H1 (cell line): ENCODE measurements at regions not wholly inside any gene's neighbourhood (a gene's known extent, or its start where the extent isn't known, plus 50 kb on each side); places are given as distances from the start of the nearest gene placed in this dataset.

ENCODE experiments used
- CTCF ChIA-PET: fragments of 300-600 bp; sonication (Branson Sonifier 250); formaldehyde crosslinking; loops from one replicate; lab custom pipeline; 2021; ENCODE audit not compliant: partially characterized antibody; lab: Charles Lee
- POLR2A ChIA-PET: fragments of 300-600 bp; sonication (Branson Sonifier 250); formaldehyde crosslinking; loops from one replicate; lab custom pipeline; 2021; ENCODE audit warnings: inconsistent platforms; ENCODE audit not compliant: partially characterized antibody; lab: Charles Lee
- DNase-seq, 2 experiments: peaks; one replicate each; pipeline versions ENCODE4 v3.0.0 to v3.0.0-alpha.2; 2010 to 2022; ENCODE audit warnings: low spot score in 2 of 2, low read depth in 1 of 2, mixed read lengths in 1 of 2
- FAIRE-seq: peaks from 2 replicates; lab custom pipeline; 2011; peaks lifted over from hg19 to GRCh38; lab: Jason Lieb, UNC
- H2AFZ ChIP-seq: 2 replicates; pipeline ENCODE4 v1.8.1; 2012; ENCODE audit warnings: low read length, inconsistent platforms
- H2AK5ac ChIP-seq: 2 replicates; pipeline ENCODE4 v1.6.1; 2013; ENCODE audit warnings: low read depth, low read length
- H2BK120ac ChIP-seq: replicated peaks from 2 replicates; pipeline ENCODE3; 2013; ENCODE audit warnings: low read depth, low read length, inconsistent platforms
- H2BK12ac ChIP-seq: 2 replicates; pipeline ENCODE4 v1.6.1; 2013; ENCODE audit warnings: low read depth, low read length
- H2BK15ac ChIP-seq: 2 replicates; pipeline ENCODE4 v1.6.1; 2013; ENCODE audit warnings: low read length
- H2BK20ac ChIP-seq: 2 replicates; pipeline ENCODE4 v1.6.1; 2013; ENCODE audit warnings: low read length
- H2BK5ac ChIP-seq: 2 replicates; pipeline ENCODE4 v1.6.1; 2013; ENCODE audit warnings: low read depth, low read length
- H3K14ac ChIP-seq: 2 replicates; pipeline ENCODE4 v1.6.1; 2013; ENCODE audit warnings: inconsistent platforms; ENCODE audit not compliant: insufficient read length
- H3K18ac ChIP-seq: 2 replicates; pipeline ENCODE4 v1.6.1; 2013; ENCODE audit warnings: low read length; ENCODE audit errors: extremely low read depth
- H3K23ac ChIP-seq: 2 replicates; pipeline ENCODE4 v1.6.1; 2013; ENCODE audit warnings: inconsistent platforms; ENCODE audit not compliant: insufficient read length
- H3K23me2 ChIP-seq: 2 replicates; pipeline ENCODE4 v1.6.1; 2013; ENCODE audit warnings: low read depth, low read length
- H3K27ac ChIP-seq: 2 replicates; pipeline ENCODE4 v1.6.1; 2011; ENCODE audit warnings: low read depth, low read length, inconsistent platforms
- H3K27me3 ChIP-seq, 4 experiments: replicated peaks in 1 of 4; 1 replicate in 1 of 4; 2 replicates in 3 of 4; pipeline versions ENCODE4 v1.6.1 to v1.8.1; 2011 to 2013; ENCODE audit warnings: low read length in 3 of 4, mild to moderate bottlenecking in 3 of 4, inconsistent platforms in 2 of 4, mixed read lengths in 2 of 4, moderate library complexity in 1 of 4; ENCODE audit not compliant: control insufficient read depth in 3 of 4, insufficient read depth in 3 of 4; ENCODE audit errors: extremely low read depth in 1 of 4
- H3K36me3 ChIP-seq, 4 experiments: 2 replicates each; pipeline versions ENCODE4 v1.6.1 to v1.8.1; 2011 to 2013; ENCODE audit warnings: mild to moderate bottlenecking in 4 of 4, low read length in 3 of 4, moderate library complexity in 2 of 4, control low read depth in 1 of 4, inconsistent platforms in 1 of 4; ENCODE audit not compliant: insufficient read depth in 4 of 4, control insufficient read depth in 2 of 4
- H3K4ac ChIP-seq: replicated peaks from 2 replicates; pipeline ENCODE3; 2013; ENCODE audit warnings: low read length, low read depth, mixed read lengths, inconsistent platforms; ENCODE audit not compliant: insufficient read length
- H3K4me1 ChIP-seq, 4 experiments: replicated peaks in 1 of 4; 1 replicate in 1 of 4; 2 replicates in 3 of 4; pipeline versions ENCODE4 v1.6.1 to v1.8.1; 2011 to 2013; ENCODE audit warnings: low read length in 3 of 4, inconsistent platforms in 2 of 4, mixed read lengths in 1 of 4; ENCODE audit not compliant: insufficient read depth in 4 of 4, control insufficient read depth in 3 of 4
- H3K4me2 ChIP-seq, 2 experiments: 2 replicates each; pipeline versions ENCODE4 v1.6.1 to v1.8.1; 2011 to 2013; ENCODE audit warnings: low read depth in 2 of 2, low read length in 2 of 2, control low read depth in 1 of 2, inconsistent platforms in 1 of 2, mild to moderate bottlenecking in 1 of 2; ENCODE audit not compliant: insufficient read depth in 1 of 2
- H3K4me3 ChIP-seq, 4 experiments: fragments of 200-600, 300-600 bp in 1 of 4; sonication (generic), shearing (Covaris generic), sonication (Bioruptor Twin) in 1 of 4; 2 replicates each; pipeline versions ENCODE4 v1.5.1 to v1.8.1; 2011 to 2016; ENCODE audit warnings: low read length in 4 of 4, low read depth in 3 of 4, control low read depth in 2 of 4, inconsistent platforms in 2 of 4, mild to moderate bottlenecking in 2 of 4, mixed read lengths in 1 of 4, moderate library complexity in 1 of 4; ENCODE audit not compliant: insufficient read depth in 2 of 4; ENCODE audit errors: extremely low read depth in 1 of 4
- H3K56ac ChIP-seq: replicated peaks from 2 replicates; pipeline ENCODE3; 2013; ENCODE audit warnings: low read depth, mild to moderate bottlenecking, mixed read lengths, low read length, inconsistent platforms; ENCODE audit not compliant: insufficient read length
- H3K79me1 ChIP-seq: 2 replicates; pipeline ENCODE4 v1.6.1; 2013; ENCODE audit warnings: low read depth, low read length, control low read depth
- H3K79me2 ChIP-seq, 2 experiments: 2 replicates each; pipeline versions ENCODE4 v1.6.1 to v1.8.1; 2012 to 2013; ENCODE audit warnings: low read length in 2 of 2, mild to moderate bottlenecking in 2 of 2, inconsistent platforms in 1 of 2; ENCODE audit not compliant: insufficient read depth in 2 of 2, control insufficient read depth in 1 of 2
- H3K9ac ChIP-seq, 4 experiments: replicated peaks in 1 of 4; 1 replicate in 1 of 4; 2 replicates in 3 of 4; pipeline versions ENCODE4 v1.6.1 to v1.8.1; 2011 to 2013; ENCODE audit warnings: low read depth in 3 of 4, low read length in 3 of 4, control low read depth in 2 of 4, mild to moderate bottlenecking in 2 of 4, moderate library complexity in 2 of 4, inconsistent platforms in 1 of 4; ENCODE audit errors: extremely low read depth in 1 of 4
- H3K9me3 ChIP-seq, 2 experiments: 2 replicates each; pipeline versions ENCODE4 v1.6.1 to v1.8.1; 2012 to 2013; ENCODE audit warnings: mild to moderate bottlenecking in 2 of 2, moderate library complexity in 2 of 2, control low read depth in 1 of 2, inconsistent platforms in 1 of 2, low read depth in 1 of 2, low read length in 1 of 2, mixed read lengths in 1 of 2; ENCODE audit not compliant: insufficient read depth in 2 of 2
- H4K20me1 ChIP-seq, 2 experiments: replicated peaks in 1 of 2; 2 replicates each; pipeline versions ENCODE3 to v1.8.1; 2011 to 2013; ENCODE audit warnings: inconsistent platforms in 2 of 2, low read length in 2 of 2, mild to moderate bottlenecking in 1 of 2; ENCODE audit not compliant: insufficient read depth in 2 of 2, control insufficient read depth in 1 of 2
- H4K5ac ChIP-seq: 2 replicates; pipeline ENCODE4 v1.6.1; 2013; ENCODE audit warnings: low read length, low read depth, mixed read lengths, inconsistent platforms; ENCODE audit not compliant: insufficient read length
- H4K8ac ChIP-seq: 2 replicates; pipeline ENCODE4 v1.8.0; 2013; ENCODE audit warnings: mild to moderate bottlenecking, moderate library complexity, low read length, inconsistent platforms; ENCODE audit not compliant: insufficient read depth; ENCODE audit errors: extremely low read depth
- H4K91ac ChIP-seq: replicated peaks from 2 replicates; pipeline ENCODE3; 2013; ENCODE audit warnings: low read length, mixed read lengths, inconsistent platforms; ENCODE audit not compliant: insufficient read length
- CBX5 ChIP-seq: fragments of 300-800, 300-1000 bp; sonication (generic); IDR thresholded peaks from 2 replicates; pipeline ENCODE4 v1.7.1; 2016; ENCODE audit warnings: antibody characterized with exemption, low read length, low read depth
- TF ChIP-seq, protein P1 (sequence below): fragments of 300-600 bp; sonication (generic); IDR thresholded peaks from 2 replicates; pipeline ENCODE4 v1.7.1; 2012; ENCODE audit warnings: low read length, moderate library complexity, mild to moderate bottlenecking, inconsistent platforms; ENCODE audit not compliant: insufficient replicate concordance

DNA sequence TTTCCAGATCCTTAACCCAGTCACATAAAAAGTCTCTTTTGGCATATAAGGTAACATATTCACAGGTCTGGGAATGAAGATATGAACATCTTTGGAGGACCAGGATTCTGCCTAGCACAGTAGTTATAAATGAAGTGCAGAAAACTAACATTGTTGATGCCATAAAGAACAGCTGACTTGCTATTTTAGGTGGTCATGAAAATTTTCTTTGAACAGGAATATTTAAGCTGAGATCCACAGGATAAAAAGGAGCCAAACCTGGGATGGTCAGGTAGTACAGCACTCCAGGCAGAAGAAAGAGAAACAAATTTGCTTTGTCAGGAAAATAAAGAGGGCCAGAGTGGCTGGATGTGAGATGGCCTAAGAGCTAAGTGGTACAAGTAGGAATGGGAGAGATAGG lies 80.0 kb downstream of the CENPW start:
- FAIRE-seq, result no peak
- no peak overlapping the region for H2BK120ac ChIP-seq
- H3K79me1 ChIP-seq, result no peaks in the 10 kb centered on the region
- no peak overlapping the region for H3K4me3 ChIP-seq
- no peak overlapping the region for H2BK20ac ChIP-seq
- H2BK15ac ChIP-seq, result no peak overlapping the region
- H4K91ac ChIP-seq, result no peak overlapping the region
- no peak overlapping the region for H4K8ac ChIP-seq
- CTCF ChIA-PET, result no interaction called here
- H3K14ac ChIP-seq, result no peak overlapping the region
- no peak overlapping the region for H3K4ac ChIP-seq
- H3K9ac ChIP-seq, result no peak overlapping the region
- H3K9me3 ChIP-seq, result peaks cover 0 to 3% of the 10 kb centered on the region in 2 experiments; a peak in 1 of 4 replicates
- H4K20me1 ChIP-seq, result no peaks in the 10 kb centered on the region
- POLR2A ChIA-PET, result no interaction called here
- DNase-seq, result no peak
- no peak overlapping the region for H3K27ac ChIP-seq
- H3K79me2 ChIP-seq, result no peaks in the 10 kb centered on the region
- H2AK5ac ChIP-seq, result no peak overlapping the region
- no peak overlapping the region for H2BK12ac ChIP-seq
- no peak overlapping the region for H3K23ac ChIP-seq
- no peak overlapping the region for H4K5ac ChIP-seq
- no peaks in the 10 kb centered on the region for H3K27me3 ChIP-seq
- H2AFZ ChIP-seq, result no peak overlapping the region
- no peaks in the 10 kb centered on the region; the same call in 1 of the 2 replicates for H3K23me2 ChIP-seq
- no peaks in the 10 kb centered on the region for H3K4me1 ChIP-seq
- no peak overlapping the region for H3K18ac ChIP-seq
- no peak overlapping the region for H2BK5ac ChIP-seq
- H3K4me2 ChIP-seq, result no peak overlapping the region
- H3K36me3 ChIP-seq, result no peaks in the 10 kb centered on the region
- H3K56ac ChIP-seq, result no peak overlapping the region
- TF ChIP-seq, protein P1, sequence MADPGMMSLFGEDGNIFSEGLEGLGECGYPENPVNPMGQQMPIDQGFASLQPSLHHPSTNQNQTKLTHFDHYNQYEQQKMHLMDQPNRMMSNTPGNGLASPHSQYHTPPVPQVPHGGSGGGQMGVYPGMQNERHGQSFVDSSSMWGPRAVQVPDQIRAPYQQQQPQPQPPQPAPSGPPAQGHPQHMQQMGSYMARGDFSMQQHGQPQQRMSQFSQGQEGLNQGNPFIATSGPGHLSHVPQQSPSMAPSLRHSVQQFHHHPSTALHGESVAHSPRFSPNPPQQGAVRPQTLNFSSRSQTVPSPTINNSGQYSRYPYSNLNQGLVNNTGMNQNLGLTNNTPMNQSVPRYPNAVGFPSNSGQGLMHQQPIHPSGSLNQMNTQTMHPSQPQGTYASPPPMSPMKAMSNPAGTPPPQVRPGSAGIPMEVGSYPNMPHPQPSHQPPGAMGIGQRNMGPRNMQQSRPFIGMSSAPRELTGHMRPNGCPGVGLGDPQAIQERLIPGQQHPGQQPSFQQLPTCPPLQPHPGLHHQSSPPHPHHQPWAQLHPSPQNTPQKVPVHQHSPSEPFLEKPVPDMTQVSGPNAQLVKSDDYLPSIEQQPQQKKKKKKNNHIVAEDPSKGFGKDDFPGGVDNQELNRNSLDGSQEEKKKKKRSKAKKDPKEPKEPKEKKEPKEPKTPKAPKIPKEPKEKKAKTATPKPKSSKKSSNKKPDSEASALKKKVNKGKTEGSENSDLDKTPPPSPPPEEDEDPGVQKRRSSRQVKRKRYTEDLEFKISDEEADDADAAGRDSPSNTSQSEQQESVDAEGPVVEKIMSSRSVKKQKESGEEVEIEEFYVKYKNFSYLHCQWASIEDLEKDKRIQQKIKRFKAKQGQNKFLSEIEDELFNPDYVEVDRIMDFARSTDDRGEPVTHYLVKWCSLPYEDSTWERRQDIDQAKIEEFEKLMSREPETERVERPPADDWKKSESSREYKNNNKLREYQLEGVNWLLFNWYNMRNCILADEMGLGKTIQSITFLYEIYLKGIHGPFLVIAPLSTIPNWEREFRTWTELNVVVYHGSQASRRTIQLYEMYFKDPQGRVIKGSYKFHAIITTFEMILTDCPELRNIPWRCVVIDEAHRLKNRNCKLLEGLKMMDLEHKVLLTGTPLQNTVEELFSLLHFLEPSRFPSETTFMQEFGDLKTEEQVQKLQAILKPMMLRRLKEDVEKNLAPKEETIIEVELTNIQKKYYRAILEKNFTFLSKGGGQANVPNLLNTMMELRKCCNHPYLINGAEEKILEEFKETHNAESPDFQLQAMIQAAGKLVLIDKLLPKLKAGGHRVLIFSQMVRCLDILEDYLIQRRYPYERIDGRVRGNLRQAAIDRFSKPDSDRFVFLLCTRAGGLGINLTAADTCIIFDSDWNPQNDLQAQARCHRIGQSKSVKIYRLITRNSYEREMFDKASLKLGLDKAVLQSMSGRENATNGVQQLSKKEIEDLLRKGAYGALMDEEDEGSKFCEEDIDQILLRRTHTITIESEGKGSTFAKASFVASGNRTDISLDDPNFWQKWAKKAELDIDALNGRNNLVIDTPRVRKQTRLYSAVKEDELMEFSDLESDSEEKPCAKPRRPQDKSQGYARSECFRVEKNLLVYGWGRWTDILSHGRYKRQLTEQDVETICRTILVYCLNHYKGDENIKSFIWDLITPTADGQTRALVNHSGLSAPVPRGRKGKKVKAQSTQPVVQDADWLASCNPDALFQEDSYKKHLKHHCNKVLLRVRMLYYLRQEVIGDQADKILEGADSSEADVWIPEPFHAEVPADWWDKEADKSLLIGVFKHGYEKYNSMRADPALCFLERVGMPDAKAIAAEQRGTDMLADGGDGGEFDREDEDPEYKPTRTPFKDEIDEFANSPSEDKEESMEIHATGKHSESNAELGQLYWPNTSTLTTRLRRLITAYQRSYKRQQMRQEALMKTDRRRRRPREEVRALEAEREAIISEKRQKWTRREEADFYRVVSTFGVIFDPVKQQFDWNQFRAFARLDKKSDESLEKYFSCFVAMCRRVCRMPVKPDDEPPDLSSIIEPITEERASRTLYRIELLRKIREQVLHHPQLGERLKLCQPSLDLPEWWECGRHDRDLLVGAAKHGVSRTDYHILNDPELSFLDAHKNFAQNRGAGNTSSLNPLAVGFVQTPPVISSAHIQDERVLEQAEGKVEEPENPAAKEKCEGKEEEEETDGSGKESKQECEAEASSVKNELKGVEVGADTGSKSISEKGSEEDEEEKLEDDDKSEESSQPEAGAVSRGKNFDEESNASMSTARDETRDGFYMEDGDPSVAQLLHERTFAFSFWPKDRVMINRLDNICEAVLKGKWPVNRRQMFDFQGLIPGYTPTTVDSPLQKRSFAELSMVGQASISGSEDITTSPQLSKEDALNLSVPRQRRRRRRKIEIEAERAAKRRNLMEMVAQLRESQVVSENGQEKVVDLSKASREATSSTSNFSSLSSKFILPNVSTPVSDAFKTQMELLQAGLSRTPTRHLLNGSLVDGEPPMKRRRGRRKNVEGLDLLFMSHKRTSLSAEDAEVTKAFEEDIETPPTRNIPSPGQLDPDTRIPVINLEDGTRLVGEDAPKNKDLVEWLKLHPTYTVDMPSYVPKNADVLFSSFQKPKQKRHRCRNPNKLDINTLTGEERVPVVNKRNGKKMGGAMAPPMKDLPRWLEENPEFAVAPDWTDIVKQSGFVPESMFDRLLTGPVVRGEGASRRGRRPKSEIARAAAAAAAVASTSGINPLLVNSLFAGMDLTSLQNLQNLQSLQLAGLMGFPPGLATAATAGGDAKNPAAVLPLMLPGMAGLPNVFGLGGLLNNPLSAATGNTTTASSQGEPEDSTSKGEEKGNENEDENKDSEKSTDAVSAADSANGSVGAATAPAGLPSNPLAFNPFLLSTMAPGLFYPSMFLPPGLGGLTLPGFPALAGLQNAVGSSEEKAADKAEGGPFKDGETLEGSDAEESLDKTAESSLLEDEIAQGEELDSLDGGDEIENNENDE, result no peak
- no peak for TF ChIP-seq CBX5
